H1 (cell line): ENCODE measurements at regions not wholly inside any gene's neighbourhood (a gene's known extent, or its start where the extent isn't known, plus 50 kb on each side); places are given as distances from the start of the nearest gene placed in this dataset.

ENCODE experiments used
- CTCF ChIA-PET: fragments of 300-600 bp; sonication (Branson Sonifier 250); formaldehyde crosslinking; loops from one replicate; lab custom pipeline; 2021; ENCODE audit not compliant: partially characterized antibody; lab: Charles Lee
- POLR2A ChIA-PET: fragments of 300-600 bp; sonication (Branson Sonifier 250); formaldehyde crosslinking; loops from one replicate; lab custom pipeline; 2021; ENCODE audit warnings: inconsistent platforms; ENCODE audit not compliant: partially characterized antibody; lab: Charles Lee
- DNase-seq, 2 experiments: peaks; one replicate each; pipeline versions ENCODE4 v3.0.0 to v3.0.0-alpha.2; 2010 to 2022; ENCODE audit warnings: low spot score in 2 of 2, low read depth in 1 of 2, mixed read lengths in 1 of 2
- FAIRE-seq: peaks from 2 replicates; lab custom pipeline; 2011; peaks lifted over from hg19 to GRCh38; lab: Jason Lieb, UNC
- H2AFZ ChIP-seq: 2 replicates; pipeline ENCODE4 v1.8.1; 2012; ENCODE audit warnings: low read length, inconsistent platforms
- H2AK5ac ChIP-seq: 2 replicates; pipeline ENCODE4 v1.6.1; 2013; ENCODE audit warnings: low read depth, low read length
- H2BK120ac ChIP-seq: replicated peaks from 2 replicates; pipeline ENCODE3; 2013; ENCODE audit warnings: low read depth, low read length, inconsistent platforms
- H2BK12ac ChIP-seq: 2 replicates; pipeline ENCODE4 v1.6.1; 2013; ENCODE audit warnings: low read depth, low read length
- H2BK15ac ChIP-seq: 2 replicates; pipeline ENCODE4 v1.6.1; 2013; ENCODE audit warnings: low read length
- H2BK20ac ChIP-seq: 2 replicates; pipeline ENCODE4 v1.6.1; 2013; ENCODE audit warnings: low read length
- H2BK5ac ChIP-seq: 2 replicates; pipeline ENCODE4 v1.6.1; 2013; ENCODE audit warnings: low read depth, low read length
- H3K14ac ChIP-seq: 2 replicates; pipeline ENCODE4 v1.6.1; 2013; ENCODE audit warnings: inconsistent platforms; ENCODE audit not compliant: insufficient read length
- H3K18ac ChIP-seq: 2 replicates; pipeline ENCODE4 v1.6.1; 2013; ENCODE audit warnings: low read length; ENCODE audit errors: extremely low read depth
- H3K23ac ChIP-seq: 2 replicates; pipeline ENCODE4 v1.6.1; 2013; ENCODE audit warnings: inconsistent platforms; ENCODE audit not compliant: insufficient read length
- H3K23me2 ChIP-seq: 2 replicates; pipeline ENCODE4 v1.6.1; 2013; ENCODE audit warnings: low read depth, low read length
- H3K27ac ChIP-seq: 2 replicates; pipeline ENCODE4 v1.6.1; 2011; ENCODE audit warnings: low read depth, low read length, inconsistent platforms
- H3K27me3 ChIP-seq, 4 experiments: replicated peaks in 1 of 4; 1 replicate in 1 of 4; 2 replicates in 3 of 4; pipeline versions ENCODE4 v1.6.1 to v1.8.1; 2011 to 2013; ENCODE audit warnings: low read length in 3 of 4, mild to moderate bottlenecking in 3 of 4, inconsistent platforms in 2 of 4, mixed read lengths in 2 of 4, moderate library complexity in 1 of 4; ENCODE audit not compliant: control insufficient read depth in 3 of 4, insufficient read depth in 3 of 4; ENCODE audit errors: extremely low read depth in 1 of 4
- H3K36me3 ChIP-seq, 4 experiments: 2 replicates each; pipeline versions ENCODE4 v1.6.1 to v1.8.1; 2011 to 2013; ENCODE audit warnings: mild to moderate bottlenecking in 4 of 4, low read length in 3 of 4, moderate library complexity in 2 of 4, control low read depth in 1 of 4, inconsistent platforms in 1 of 4; ENCODE audit not compliant: insufficient read depth in 4 of 4, control insufficient read depth in 2 of 4
- H3K4ac ChIP-seq: replicated peaks from 2 replicates; pipeline ENCODE3; 2013; ENCODE audit warnings: low read length, low read depth, mixed read lengths, inconsistent platforms; ENCODE audit not compliant: insufficient read length
- H3K4me1 ChIP-seq, 4 experiments: replicated peaks in 1 of 4; 1 replicate in 1 of 4; 2 replicates in 3 of 4; pipeline versions ENCODE4 v1.6.1 to v1.8.1; 2011 to 2013; ENCODE audit warnings: low read length in 3 of 4, inconsistent platforms in 2 of 4, mixed read lengths in 1 of 4; ENCODE audit not compliant: insufficient read depth in 4 of 4, control insufficient read depth in 3 of 4
- H3K4me2 ChIP-seq, 2 experiments: 2 replicates each; pipeline versions ENCODE4 v1.6.1 to v1.8.1; 2011 to 2013; ENCODE audit warnings: low read depth in 2 of 2, low read length in 2 of 2, control low read depth in 1 of 2, inconsistent platforms in 1 of 2, mild to moderate bottlenecking in 1 of 2; ENCODE audit not compliant: insufficient read depth in 1 of 2
- H3K4me3 ChIP-seq, 4 experiments: fragments of 200-600, 300-600 bp in 1 of 4; sonication (generic), shearing (Covaris generic), sonication (Bioruptor Twin) in 1 of 4; 2 replicates each; pipeline versions ENCODE4 v1.5.1 to v1.8.1; 2011 to 2016; ENCODE audit warnings: low read length in 4 of 4, low read depth in 3 of 4, control low read depth in 2 of 4, inconsistent platforms in 2 of 4, mild to moderate bottlenecking in 2 of 4, mixed read lengths in 1 of 4, moderate library complexity in 1 of 4; ENCODE audit not compliant: insufficient read depth in 2 of 4; ENCODE audit errors: extremely low read depth in 1 of 4
- H3K56ac ChIP-seq: replicated peaks from 2 replicates; pipeline ENCODE3; 2013; ENCODE audit warnings: low read depth, mild to moderate bottlenecking, mixed read lengths, low read length, inconsistent platforms; ENCODE audit not compliant: insufficient read length
- H3K79me1 ChIP-seq: 2 replicates; pipeline ENCODE4 v1.6.1; 2013; ENCODE audit warnings: low read depth, low read length, control low read depth
- H3K79me2 ChIP-seq, 2 experiments: 2 replicates each; pipeline versions ENCODE4 v1.6.1 to v1.8.1; 2012 to 2013; ENCODE audit warnings: low read length in 2 of 2, mild to moderate bottlenecking in 2 of 2, inconsistent platforms in 1 of 2; ENCODE audit not compliant: insufficient read depth in 2 of 2, control insufficient read depth in 1 of 2
- H3K9ac ChIP-seq, 4 experiments: replicated peaks in 1 of 4; 1 replicate in 1 of 4; 2 replicates in 3 of 4; pipeline versions ENCODE4 v1.6.1 to v1.8.1; 2011 to 2013; ENCODE audit warnings: low read depth in 3 of 4, low read length in 3 of 4, control low read depth in 2 of 4, mild to moderate bottlenecking in 2 of 4, moderate library complexity in 2 of 4, inconsistent platforms in 1 of 4; ENCODE audit errors: extremely low read depth in 1 of 4
- H3K9me3 ChIP-seq, 2 experiments: 2 replicates each; pipeline versions ENCODE4 v1.6.1 to v1.8.1; 2012 to 2013; ENCODE audit warnings: mild to moderate bottlenecking in 2 of 2, moderate library complexity in 2 of 2, control low read depth in 1 of 2, inconsistent platforms in 1 of 2, low read depth in 1 of 2, low read length in 1 of 2, mixed read lengths in 1 of 2; ENCODE audit not compliant: insufficient read depth in 2 of 2
- H4K20me1 ChIP-seq, 2 experiments: replicated peaks in 1 of 2; 2 replicates each; pipeline versions ENCODE3 to v1.8.1; 2011 to 2013; ENCODE audit warnings: inconsistent platforms in 2 of 2, low read length in 2 of 2, mild to moderate bottlenecking in 1 of 2; ENCODE audit not compliant: insufficient read depth in 2 of 2, control insufficient read depth in 1 of 2
- H4K5ac ChIP-seq: 2 replicates; pipeline ENCODE4 v1.6.1; 2013; ENCODE audit warnings: low read length, low read depth, mixed read lengths, inconsistent platforms; ENCODE audit not compliant: insufficient read length
- H4K8ac ChIP-seq: 2 replicates; pipeline ENCODE4 v1.8.0; 2013; ENCODE audit warnings: mild to moderate bottlenecking, moderate library complexity, low read length, inconsistent platforms; ENCODE audit not compliant: insufficient read depth; ENCODE audit errors: extremely low read depth
- H4K91ac ChIP-seq: replicated peaks from 2 replicates; pipeline ENCODE3; 2013; ENCODE audit warnings: low read length, mixed read lengths, inconsistent platforms; ENCODE audit not compliant: insufficient read length
- CBX5 ChIP-seq: fragments of 300-800, 300-1000 bp; sonication (generic); IDR thresholded peaks from 2 replicates; pipeline ENCODE4 v1.7.1; 2016; ENCODE audit warnings: antibody characterized with exemption, low read length, low read depth
- CHD1 ChIP-seq: IDR thresholded peaks from 2 replicates; pipeline ENCODE4 v1.6.1; 2012; ENCODE audit warnings: low read depth, low read length, improper control_type of control experiment
- RBBP5 ChIP-seq: IDR thresholded peaks from 2 replicates; pipeline ENCODE4 v1.7.1; 2012; ENCODE audit warnings: low read depth, mild to moderate bottlenecking, inconsistent platforms, low read length, moderate library complexity, borderline replicate concordance
- RXRA ChIP-seq: IDR thresholded peaks from 2 replicates; pipeline ENCODE4 v1.6.1; 2011; ENCODE audit warnings: low read depth, mild to moderate bottlenecking, low read length, moderate library complexity; ENCODE audit not compliant: insufficient read depth
- TAF7 ChIP-seq: optimal IDR thresholded peaks from 2 replicates; pipeline ENCODE3; 2011; ENCODE audit warnings: low read depth, mild to moderate bottlenecking, inconsistent platforms, low read length, moderate library complexity, borderline replicate concordance
- TBP ChIP-seq: IDR thresholded peaks from 2 replicates; pipeline ENCODE4 v1.6.1; 2011; ENCODE audit warnings: low read depth, low read length, improper control_type of control experiment
- YY1 ChIP-seq: IDR thresholded peaks from 2 replicates; pipeline ENCODE4 v1.6.1; 2011; ENCODE audit warnings: low read depth, mild to moderate bottlenecking, low read length
- WGBS, 2 experiments: shearing (Covaris generic) in 1 of 2; methylation state at CpG; one replicate each; pipeline versions ENCODE4 v1.1.6 to v1.1.7; 2013 to 2015; ENCODE audit warnings: low lambda C conversion rate in 2 of 2, mixed read lengths in 2 of 2, inconsistent platforms in 1 of 2, low coverage in 1 of 2, missing lambda C conversion rate in 1 of 2; ENCODE audit not compliant: insufficient replicate concordance in 2 of 2, insufficient coverage in 1 of 2, insufficient read length in 1 of 2; ENCODE audit errors: extremely low coverage in 1 of 2, missing lambda C conversion rate in 1 of 2; 5-methylcytosine and 5-hydroxymethylcytosine counted together

DNA sequence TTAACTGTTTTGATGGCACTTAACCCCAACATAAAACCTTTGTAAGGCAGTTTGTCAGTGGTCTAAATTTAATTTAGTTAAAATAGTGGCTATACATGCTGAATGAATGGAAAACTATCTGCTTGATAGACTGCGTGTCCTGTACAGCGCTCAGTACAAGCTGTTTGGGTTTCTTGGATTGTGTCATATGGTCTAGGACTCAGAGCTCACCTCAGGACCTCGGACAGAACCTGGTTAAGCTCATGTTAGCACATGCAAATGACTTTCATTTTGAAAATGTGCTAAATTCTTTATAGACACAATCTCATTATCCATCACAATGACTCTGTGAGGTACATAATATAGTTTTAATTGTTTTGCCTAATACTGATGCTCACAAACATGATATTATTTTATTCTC, 55.7 kb upstream of the RELN start (continued):
- no peak for TF ChIP-seq TBP

DNA sequence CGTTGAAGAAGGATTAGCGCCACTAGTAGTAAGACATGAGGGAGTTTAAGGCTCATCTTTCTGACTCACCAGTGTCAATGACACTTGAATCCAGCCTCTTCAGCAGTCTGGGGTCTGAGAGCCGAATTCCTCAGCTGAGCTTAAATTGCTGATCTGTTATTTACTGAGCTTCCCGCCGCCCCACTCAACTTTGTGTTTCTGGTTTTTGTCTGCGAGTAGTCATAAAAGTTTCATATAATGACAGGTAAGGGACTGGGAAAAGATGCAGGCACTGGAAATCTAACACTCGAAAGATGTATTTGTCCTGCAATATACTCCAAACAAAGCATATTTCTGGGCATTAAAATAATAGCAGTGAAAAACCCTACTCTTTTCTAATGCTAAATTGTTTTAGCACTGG, 51.2 kb upstream of the RELN start:
- Histone ChIP-seq H3K9ac (no peak overlapping the region), H3K27me3 (no peaks in the 10 kb centered on the region), H3K56ac (no peak overlapping the region), H4K20me1 (no peaks in the 10 kb centered on the region), H2AFZ (no peak overlapping the region), H2BK120ac (no peak overlapping the region), H2BK5ac (no peak overlapping the region), H2BK12ac (no peak overlapping the region), H4K8ac (no peak overlapping the region), H3K4me3 (no peak overlapping the region), H3K14ac (no peak overlapping the region), H2BK15ac (no peak overlapping the region), H4K91ac (no peak overlapping the region), H3K9me3 (no peaks in the 10 kb centered on the region), H4K5ac (no peak overlapping the region), H3K4me2 (no peak overlapping the region), H3K79me2 (no peaks in the 10 kb centered on the region), H3K18ac (no peak overlapping the region), H3K23me2 (no peaks in the 10 kb centered on the region), H3K23ac (no peak overlapping the region), H3K79me1 (no peaks in the 10 kb centered on the region), H2BK20ac (no peak overlapping the region), H3K27ac (no peak overlapping the region), H3K4ac (no peak overlapping the region), H3K4me1 (no peaks in the 10 kb centered on the region), H3K36me3 (no peaks in the 10 kb centered on the region), H2AK5ac (no peak overlapping the region)
- TF ChIP-seq TAF7, result no peak
- no peak for TF ChIP-seq RXRA
- no peak for TF ChIP-seq RBBP5
- no peak for TF ChIP-seq CHD1
- no peak for TF ChIP-seq CBX5
- TF ChIP-seq YY1, result no peak
- CTCF ChIA-PET, result interaction anchor here (1.1 kb wide), 1 partner anchor 16 kb away, joined by 4 read pairs; no protein-coding TSS in a partner anchor
- POLR2A ChIA-PET, result no interaction called here
- no peak for FAIRE-seq
- peak in 1 of 2 experiments; percentile 5 for DNase-seq
- 83% methylated on average over 7 of the region's 7 CpGs; no CpG with 5 or more reads in 1 of the 2 experiments for WGBS, 2 experiments
